Cardiac fibroblast (primary cell): ENCODE measurements at regions not wholly inside any gene's neighbourhood (a gene's known extent, or its start where the extent isn't known, plus 50 kb on each side); places are given as distances from the start of the nearest gene placed in this dataset.

ENCODE experiments used
- DNase-seq, 2 donors: peaks; one replicate each; pipeline versions ENCODE4 v3.0.0 to v3.0.0-alpha.2; 2010; ENCODE audit warnings: low read depth in 2 of 2
- H3K4me3 ChIP-seq, 2 donors: replicated peaks in 1 of 2; 1 replicate in 1 of 2; 2 replicates in 1 of 2; pipeline ENCODE4 v1.5.1; 2011; ENCODE audit warnings: low read depth in 2 of 2, low read length in 2 of 2, mild to moderate bottlenecking in 2 of 2, moderate library complexity in 1 of 2
- TF ChIP-seq, protein P1 (sequence below): IDR thresholded peaks from one replicate; pipeline ENCODE4 v1.5.1; 2011; ENCODE audit warnings: low read depth, mild to moderate bottlenecking, low read length, inconsistent platforms

DNA sequence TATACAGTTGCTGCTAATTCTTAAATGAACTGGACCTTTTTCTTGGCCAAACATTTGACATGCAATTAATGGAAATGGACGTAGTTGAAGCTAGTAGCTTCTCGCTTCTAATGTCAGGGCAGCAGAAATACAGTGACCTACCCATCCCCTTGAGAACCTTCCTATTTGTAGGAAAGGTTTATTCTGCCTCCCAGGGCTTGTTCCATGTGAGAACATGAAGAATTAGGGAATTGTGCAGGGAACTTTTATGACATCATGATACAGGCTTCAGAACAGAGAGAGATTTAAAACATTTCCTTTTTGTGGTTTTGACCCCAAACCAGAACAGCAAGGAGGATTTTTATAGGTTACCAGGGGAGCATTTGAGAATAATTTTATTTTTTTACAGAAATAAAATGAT lies 406.6 kb upstream of the PPP2R3A start:
- no peak for DNase-seq
- TF ChIP-seq, protein P1, sequence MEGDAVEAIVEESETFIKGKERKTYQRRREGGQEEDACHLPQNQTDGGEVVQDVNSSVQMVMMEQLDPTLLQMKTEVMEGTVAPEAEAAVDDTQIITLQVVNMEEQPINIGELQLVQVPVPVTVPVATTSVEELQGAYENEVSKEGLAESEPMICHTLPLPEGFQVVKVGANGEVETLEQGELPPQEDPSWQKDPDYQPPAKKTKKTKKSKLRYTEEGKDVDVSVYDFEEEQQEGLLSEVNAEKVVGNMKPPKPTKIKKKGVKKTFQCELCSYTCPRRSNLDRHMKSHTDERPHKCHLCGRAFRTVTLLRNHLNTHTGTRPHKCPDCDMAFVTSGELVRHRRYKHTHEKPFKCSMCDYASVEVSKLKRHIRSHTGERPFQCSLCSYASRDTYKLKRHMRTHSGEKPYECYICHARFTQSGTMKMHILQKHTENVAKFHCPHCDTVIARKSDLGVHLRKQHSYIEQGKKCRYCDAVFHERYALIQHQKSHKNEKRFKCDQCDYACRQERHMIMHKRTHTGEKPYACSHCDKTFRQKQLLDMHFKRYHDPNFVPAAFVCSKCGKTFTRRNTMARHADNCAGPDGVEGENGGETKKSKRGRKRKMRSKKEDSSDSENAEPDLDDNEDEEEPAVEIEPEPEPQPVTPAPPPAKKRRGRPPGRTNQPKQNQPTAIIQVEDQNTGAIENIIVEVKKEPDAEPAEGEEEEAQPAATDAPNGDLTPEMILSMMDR = no peak
- H3K4me3 ChIP-seq = no peak overlapping the region

DNA sequence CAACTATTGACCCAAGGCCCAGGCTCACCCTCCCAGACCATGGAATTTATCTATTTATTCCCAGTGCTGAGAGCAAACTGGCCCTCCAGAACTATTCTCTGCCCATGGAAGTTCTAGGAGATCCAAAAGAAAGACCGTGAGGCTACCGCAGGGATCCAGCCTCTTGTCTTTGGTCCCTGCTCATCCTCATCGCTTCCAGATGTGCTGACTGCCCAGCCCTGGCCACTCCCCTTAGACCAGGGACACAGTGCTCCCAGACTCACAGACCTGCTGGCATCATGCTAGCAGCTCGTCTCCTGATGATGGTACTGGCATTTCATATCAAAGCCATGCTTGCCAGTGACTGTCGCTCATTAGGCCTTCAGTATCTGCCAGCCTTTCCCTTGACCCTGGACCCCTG lies 405.7 kb upstream of the PPP2R3A start:
- DNase-seq = no peak
- H3K4me3 ChIP-seq = no peak overlapping the region
- TF ChIP-seq, protein P1 = no peak

DNA sequence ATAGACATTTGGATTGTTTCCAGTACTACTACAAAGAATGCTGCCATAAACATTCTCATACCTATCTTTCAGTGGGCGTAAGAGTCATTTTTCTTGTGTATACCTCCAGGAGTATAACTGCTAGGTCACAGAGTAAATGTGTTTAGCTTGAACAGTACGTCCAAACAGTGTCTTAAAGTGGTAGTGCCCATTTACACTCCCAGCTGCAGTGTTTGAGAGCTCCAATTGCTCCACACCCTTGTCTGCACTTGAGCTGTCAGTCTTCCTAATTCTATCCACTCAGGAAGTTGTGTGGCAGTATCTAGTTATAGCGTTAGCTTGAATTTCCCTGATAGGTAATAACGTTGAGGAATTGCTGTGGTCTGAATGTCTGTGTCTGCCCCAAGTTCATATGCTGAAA lies 404.7 kb upstream of the PPP2R3A start:
- H3K4me3 ChIP-seq = no peak overlapping the region
- DNase-seq = no peak
- TF ChIP-seq, protein P1 = no peak

DNA sequence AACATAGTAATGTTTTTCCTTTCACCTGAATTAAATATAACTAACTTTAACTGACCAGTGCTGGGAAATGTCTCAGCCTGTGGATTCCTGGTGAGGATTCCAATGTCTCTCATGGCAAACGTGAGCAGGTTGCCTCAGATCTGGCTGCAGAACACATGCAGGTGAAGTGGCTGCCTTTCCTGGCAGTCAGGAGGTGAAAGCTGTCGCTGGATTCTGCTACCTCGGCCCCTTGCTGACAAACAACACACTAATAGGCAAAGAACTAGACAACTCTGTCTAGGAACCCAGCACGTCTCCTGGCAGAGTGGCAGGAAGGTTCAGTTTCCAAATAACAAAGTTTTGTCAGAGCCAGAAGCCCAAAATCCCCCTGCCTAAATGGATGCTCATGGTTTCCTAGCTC lies 400.8 kb upstream of the PPP2R3A start:
- TF ChIP-seq, protein P1 = no peak
- DNase-seq = no peak
- no peak overlapping the region for H3K4me3 ChIP-seq

DNA sequence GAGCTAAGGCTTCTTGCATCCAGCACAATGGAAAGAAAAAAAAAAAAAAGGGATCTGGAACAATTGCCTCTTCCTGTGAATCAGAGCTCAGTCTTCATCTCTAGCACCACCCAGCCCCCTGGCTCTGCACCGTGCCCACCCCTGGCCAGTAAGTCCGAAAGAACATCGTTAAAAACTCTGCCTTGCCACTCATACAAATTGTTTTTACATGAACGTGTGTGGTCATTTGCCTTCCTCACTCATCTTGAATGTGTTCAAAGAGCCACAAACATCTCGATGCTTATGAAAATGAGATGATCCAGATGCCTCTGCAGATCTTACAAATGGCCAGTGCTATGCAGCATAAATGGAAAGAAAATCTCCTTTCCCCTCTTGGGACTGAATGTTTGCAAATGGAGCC lies 400.0 kb upstream of the PPP2R3A start:
- no peak for DNase-seq
- no peak overlapping the region for H3K4me3 ChIP-seq
- TF ChIP-seq, protein P1 = no peak

DNA sequence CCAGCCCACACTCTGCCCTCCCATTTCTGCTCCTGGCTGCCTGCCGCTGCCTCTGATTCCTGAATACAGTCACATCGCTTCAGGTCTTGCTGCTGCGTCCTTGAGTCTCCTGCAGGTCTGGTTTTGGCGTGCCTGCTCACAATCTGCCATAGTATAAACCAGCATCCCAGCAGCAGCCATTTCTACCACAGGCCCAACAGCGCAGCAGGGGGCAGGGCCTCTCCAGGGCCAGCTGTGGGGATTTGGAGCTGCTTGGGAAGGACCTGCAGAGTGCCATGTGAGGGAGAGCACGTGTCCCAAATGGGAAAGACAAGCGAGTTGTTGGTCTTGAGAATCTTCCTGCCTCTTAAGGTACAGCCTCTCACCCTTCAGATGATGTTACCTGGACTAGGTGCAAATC lies 398.3 kb upstream of the PPP2R3A start:
- TF ChIP-seq, protein P1 = no peak
- H3K4me3 ChIP-seq = no peak overlapping the region
- DNase-seq = no peak

DNA sequence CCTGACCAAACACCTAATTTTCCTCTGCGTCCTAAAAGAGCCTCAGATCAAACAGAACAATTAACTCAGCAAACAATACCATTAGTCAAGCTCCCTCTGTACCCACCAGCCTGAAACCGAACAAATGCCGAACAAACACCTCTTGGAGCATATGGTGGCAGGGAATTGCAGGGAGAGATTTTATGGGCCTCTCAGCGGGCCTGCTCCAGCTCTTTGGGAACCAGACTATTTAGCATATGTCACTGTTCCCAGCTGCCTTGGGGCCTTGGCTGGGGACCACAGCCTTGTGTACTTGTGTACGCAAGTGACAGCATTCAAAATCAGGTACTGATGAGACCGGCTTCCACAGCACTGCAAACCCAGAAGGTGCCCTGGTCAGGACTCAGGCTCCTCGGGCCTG lies 388.8 kb upstream of the PPP2R3A start:
- DNase-seq = no peak
- no peak overlapping the region for H3K4me3 ChIP-seq
- TF ChIP-seq, protein P1 = no peak
